ENCODE measurements at regions not wholly inside any gene's neighbourhood (a gene's known extent, or its start where the extent isn't known, plus 50 kb on each side); places are given as distances from the start of the nearest gene placed in this dataset.

- TF ChIP-seq, protein P1, sequence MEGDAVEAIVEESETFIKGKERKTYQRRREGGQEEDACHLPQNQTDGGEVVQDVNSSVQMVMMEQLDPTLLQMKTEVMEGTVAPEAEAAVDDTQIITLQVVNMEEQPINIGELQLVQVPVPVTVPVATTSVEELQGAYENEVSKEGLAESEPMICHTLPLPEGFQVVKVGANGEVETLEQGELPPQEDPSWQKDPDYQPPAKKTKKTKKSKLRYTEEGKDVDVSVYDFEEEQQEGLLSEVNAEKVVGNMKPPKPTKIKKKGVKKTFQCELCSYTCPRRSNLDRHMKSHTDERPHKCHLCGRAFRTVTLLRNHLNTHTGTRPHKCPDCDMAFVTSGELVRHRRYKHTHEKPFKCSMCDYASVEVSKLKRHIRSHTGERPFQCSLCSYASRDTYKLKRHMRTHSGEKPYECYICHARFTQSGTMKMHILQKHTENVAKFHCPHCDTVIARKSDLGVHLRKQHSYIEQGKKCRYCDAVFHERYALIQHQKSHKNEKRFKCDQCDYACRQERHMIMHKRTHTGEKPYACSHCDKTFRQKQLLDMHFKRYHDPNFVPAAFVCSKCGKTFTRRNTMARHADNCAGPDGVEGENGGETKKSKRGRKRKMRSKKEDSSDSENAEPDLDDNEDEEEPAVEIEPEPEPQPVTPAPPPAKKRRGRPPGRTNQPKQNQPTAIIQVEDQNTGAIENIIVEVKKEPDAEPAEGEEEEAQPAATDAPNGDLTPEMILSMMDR (optimal IDR thresholded peaks at IDR 0.05 in 1 of 3, IDR thresholded peaks at IDR 0.05 in 1 of 3, conservative IDR thresholded peaks at IDR 0.05 in 1 of 3; ENCODE audit: extremely low read depth in 1 of 3, insufficient read depth in 2 of 3, low read length in 3 of 3) = peak in 2 of 3 experiments; percentile 31 to 36
- no peak for TF ChIP-seq EZH2 (IDR thresholded peaks at IDR 0.05; ENCODE audit: low read length)
These were observed 181.2 kb upstream of the LRATD1 start for GRCh38 chr2:14451312-14451711.
